Tibial nerve (tissue), 4 donors: ENCODE measurements at regions not wholly inside any gene's neighbourhood (a gene's known extent, or its start where the extent isn't known, plus 50 kb on each side); places are given as distances from the start of the nearest gene placed in this dataset.

Experiments
- EP300 ChIP-seq, 2 donors: sonication (generic); formaldehyde crosslinking; IDR thresholded peaks; one replicate each; pipeline ENCODE4 v1.6.1; 2017; ENCODE audit warnings: antibody characterized with exemption in 2 of 2, mild to moderate bottlenecking in 1 of 2
- POLR2A ChIP-seq, 2 donors: fragments of 450-650 bp; IDR thresholded peaks; one replicate each; pipeline ENCODE4 v1.6.1; 2017; ENCODE audit warnings: antibody characterized with exemption in 2 of 2, mild to moderate bottlenecking in 2 of 2, moderate library complexity in 2 of 2
- TF ChIP-seq, protein P1 (sequence below), 5 experiments: fragments of 200-600 bp in 3 of 5; fragments of 450-650 bp in 2 of 5; sonication (generic) in 3 of 5; IDR thresholded peaks; one replicate each; pipeline ENCODE4 v1.5.1; 2016 to 2019; ENCODE audit warnings: antibody characterized with exemption in 5 of 5, mild to moderate bottlenecking in 3 of 5, moderate library complexity in 2 of 5

- TF ChIP-seq, protein P1, sequence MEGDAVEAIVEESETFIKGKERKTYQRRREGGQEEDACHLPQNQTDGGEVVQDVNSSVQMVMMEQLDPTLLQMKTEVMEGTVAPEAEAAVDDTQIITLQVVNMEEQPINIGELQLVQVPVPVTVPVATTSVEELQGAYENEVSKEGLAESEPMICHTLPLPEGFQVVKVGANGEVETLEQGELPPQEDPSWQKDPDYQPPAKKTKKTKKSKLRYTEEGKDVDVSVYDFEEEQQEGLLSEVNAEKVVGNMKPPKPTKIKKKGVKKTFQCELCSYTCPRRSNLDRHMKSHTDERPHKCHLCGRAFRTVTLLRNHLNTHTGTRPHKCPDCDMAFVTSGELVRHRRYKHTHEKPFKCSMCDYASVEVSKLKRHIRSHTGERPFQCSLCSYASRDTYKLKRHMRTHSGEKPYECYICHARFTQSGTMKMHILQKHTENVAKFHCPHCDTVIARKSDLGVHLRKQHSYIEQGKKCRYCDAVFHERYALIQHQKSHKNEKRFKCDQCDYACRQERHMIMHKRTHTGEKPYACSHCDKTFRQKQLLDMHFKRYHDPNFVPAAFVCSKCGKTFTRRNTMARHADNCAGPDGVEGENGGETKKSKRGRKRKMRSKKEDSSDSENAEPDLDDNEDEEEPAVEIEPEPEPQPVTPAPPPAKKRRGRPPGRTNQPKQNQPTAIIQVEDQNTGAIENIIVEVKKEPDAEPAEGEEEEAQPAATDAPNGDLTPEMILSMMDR (IDR thresholded peaks at IDR 0.05) = no peak
- TF ChIP-seq POLR2A (IDR thresholded peaks at IDR 0.05) (no peak), EP300 (IDR thresholded peaks at IDR 0.05) (no peak)
Measured at GRCh38 chr2:41004700-41005099, 552.8 kb upstream of the SLC8A1 start.
